ENCODE measurements at regions not wholly inside any gene's neighbourhood (a gene's known extent, or its start where the extent isn't known, plus 50 kb on each side); places are given as distances from the start of the nearest gene placed in this dataset.

DNA sequence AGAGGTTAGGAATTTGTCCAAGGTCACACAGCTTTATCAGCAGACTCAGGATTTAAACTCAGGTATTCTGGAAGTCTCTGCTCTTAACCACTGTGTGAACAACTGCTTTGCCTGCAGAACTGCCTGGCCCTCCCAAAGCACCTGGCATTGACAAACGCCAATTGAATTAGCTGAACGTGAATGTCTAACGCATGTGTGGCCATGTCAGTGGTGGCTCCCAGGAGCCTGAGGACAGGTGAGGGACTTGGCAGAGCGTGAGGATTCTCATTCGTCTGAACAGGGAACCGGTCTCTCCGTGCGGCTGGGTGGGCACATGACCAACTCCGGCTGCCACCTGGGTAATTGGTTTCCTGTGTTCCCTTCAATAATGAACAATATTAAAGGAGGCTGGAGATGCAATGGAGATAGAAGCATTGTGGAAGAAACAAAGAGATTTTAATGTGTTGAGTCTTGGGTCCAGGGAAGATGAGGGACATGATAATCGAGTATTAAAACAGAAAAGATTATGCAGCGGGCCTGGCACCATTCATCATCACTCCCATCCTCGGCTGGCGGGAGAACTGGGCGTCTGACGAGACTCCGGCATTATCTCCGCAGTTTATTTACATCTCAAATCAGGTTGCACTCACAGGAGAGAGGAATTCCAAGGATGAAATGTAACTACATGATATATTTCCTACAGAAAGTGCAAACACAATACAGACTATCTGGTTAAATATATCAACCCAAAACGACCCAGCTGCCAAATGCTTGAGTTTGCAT lies 113.5 kb downstream of the NPIPB5 start:
- H3K36me3 ChIP-seq (ENCODE audit: control insufficient read depth, insufficient read depth, low read length): no peaks in the 10 kb centered on the region
- H3K4me3 ChIP-seq (ENCODE audit: low read depth, low read length): no peak overlapping the region
- TF ChIP-seq, protein P1, sequence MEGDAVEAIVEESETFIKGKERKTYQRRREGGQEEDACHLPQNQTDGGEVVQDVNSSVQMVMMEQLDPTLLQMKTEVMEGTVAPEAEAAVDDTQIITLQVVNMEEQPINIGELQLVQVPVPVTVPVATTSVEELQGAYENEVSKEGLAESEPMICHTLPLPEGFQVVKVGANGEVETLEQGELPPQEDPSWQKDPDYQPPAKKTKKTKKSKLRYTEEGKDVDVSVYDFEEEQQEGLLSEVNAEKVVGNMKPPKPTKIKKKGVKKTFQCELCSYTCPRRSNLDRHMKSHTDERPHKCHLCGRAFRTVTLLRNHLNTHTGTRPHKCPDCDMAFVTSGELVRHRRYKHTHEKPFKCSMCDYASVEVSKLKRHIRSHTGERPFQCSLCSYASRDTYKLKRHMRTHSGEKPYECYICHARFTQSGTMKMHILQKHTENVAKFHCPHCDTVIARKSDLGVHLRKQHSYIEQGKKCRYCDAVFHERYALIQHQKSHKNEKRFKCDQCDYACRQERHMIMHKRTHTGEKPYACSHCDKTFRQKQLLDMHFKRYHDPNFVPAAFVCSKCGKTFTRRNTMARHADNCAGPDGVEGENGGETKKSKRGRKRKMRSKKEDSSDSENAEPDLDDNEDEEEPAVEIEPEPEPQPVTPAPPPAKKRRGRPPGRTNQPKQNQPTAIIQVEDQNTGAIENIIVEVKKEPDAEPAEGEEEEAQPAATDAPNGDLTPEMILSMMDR (IDR thresholded peaks at IDR 0.05; ENCODE audit: insufficient read depth, low read length, poor library complexity, severe bottlenecking): no peak
- no peaks in the 10 kb centered on the region for H3K27me3 ChIP-seq (ENCODE audit: control insufficient read depth, insufficient read depth, low read length)
- DNase-seq (ENCODE audit: low read depth): no peak

DNA sequence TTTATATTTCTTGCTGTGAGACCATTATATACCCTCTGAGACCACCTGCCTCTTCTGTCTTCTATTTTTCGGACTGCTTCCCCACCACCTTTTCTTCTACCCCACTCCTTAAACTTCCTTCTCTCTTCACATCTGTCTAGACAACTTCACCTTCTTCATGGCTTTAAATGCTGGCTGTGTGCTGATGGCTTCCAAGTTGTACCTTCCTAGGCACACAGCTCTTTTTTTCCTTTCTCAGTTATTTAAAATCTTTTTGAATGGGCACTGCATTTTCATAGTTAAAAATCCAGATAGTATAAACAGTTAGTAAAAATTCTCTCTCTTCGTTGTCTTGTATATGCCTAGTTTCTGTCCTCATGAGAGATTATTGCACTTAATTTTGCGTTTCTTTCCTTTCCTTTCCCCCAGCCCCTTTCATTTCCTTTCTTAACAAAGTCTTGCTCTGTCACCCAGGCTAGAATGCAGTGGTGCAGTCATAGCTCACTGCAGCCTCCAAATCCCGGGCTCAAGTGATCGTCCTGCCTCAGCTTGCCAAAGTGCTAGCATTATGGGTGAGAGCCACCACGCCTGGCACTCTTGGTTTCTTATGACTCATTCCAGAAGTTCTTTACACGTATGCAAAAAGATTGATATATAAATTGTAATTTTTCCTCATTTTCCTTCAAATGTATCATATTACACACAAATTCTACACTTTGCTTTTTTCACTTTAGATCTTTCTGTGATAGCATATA lies 114.3 kb downstream of the NPIPB5 start:
- TF ChIP-seq, protein P1 (IDR thresholded peaks at IDR 0.05; ENCODE audit: insufficient read depth, low read length, poor library complexity, severe bottlenecking): no peak
- DNase-seq (ENCODE audit: low read depth): no peak
- Histone ChIP-seq H3K4me3 (ENCODE audit: low read depth, low read length) (no peak overlapping the region), H3K36me3 (ENCODE audit: control insufficient read depth, insufficient read depth, low read length) (no peaks in the 10 kb centered on the region), H3K27me3 (ENCODE audit: control insufficient read depth, insufficient read depth, low read length) (no peaks in the 10 kb centered on the region)

DNA sequence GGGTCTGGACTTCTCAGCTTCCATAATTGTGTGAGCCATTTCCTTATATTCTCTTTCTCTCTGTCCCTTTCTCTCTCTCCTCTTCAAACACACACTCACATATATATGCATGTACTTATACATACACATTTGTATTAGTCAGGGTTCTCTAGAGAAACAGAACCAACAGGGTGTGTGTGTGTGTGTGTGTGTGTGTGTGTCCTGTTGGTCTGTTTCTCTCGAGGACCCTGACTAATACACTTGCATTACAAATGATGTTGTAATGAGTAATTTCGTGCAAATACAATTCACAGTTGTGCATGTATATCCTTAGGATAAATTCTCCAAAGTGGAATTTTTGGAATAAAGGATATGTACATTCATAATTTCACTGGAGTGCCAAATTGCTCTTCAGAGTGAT lies 115.3 kb downstream of the NPIPB5 start:
- DNase-seq (ENCODE audit: low read depth): no peak
- no peak overlapping the region for H3K4me3 ChIP-seq (ENCODE audit: low read depth, low read length)
- no peaks in the 10 kb centered on the region for H3K27me3 ChIP-seq (ENCODE audit: control insufficient read depth, insufficient read depth, low read length)
- TF ChIP-seq, protein P1 (IDR thresholded peaks at IDR 0.05; ENCODE audit: insufficient read depth, low read length, poor library complexity, severe bottlenecking): no peak
- no peaks in the 10 kb centered on the region for H3K36me3 ChIP-seq (ENCODE audit: control insufficient read depth, insufficient read depth, low read length)

DNA sequence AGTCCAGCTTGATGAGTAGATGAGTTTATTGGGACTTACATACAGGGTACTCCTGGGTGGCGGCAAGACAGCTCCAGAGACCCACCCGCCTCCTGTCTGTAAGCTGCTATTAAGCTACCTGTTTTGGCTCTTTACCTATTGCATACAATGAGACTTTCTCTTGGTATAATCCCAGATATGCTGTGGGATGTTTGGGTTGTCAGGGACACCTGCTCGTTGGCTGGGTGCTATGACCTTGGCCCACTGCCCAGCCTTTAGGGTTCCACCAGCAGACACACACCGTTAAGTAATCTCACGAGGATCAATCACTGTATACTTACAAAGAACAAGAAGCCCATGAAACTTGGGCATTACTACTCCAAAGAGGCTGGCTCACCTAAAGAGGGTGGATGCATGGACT lies 116.4 kb downstream of the NPIPB5 start:
- no peak overlapping the region for H3K4me3 ChIP-seq (ENCODE audit: low read depth, low read length)
- H3K36me3 ChIP-seq (ENCODE audit: control insufficient read depth, insufficient read depth, low read length): no peaks in the 10 kb centered on the region
- H3K27me3 ChIP-seq (ENCODE audit: control insufficient read depth, insufficient read depth, low read length): no peaks in the 10 kb centered on the region
- TF ChIP-seq, protein P1 (IDR thresholded peaks at IDR 0.05; ENCODE audit: insufficient read depth, low read length, poor library complexity, severe bottlenecking): no peak
- DNase-seq (ENCODE audit: low read depth): no peak

DNA sequence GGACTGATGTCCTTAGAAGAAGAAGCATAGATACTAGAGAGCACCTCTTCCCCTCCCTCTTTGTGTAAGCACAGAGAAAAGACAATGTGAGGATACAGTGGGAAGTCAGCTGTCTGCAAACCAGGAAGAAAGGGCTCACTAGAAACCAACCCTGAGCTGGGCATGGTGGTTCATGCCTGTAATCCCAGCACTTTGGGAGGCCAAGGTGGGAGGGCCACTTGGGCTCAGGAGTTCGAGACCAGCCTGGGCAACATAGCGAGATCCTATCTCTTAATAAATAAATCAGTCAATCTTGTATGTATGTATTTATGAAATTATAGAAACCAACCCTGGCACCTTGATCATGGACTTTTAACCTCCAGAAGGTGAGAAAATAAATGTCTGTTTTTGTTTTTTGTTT lies 118.3 kb downstream of the NPIPB5 start:
- no peaks in the 10 kb centered on the region for H3K27me3 ChIP-seq (ENCODE audit: control insufficient read depth, insufficient read depth, low read length)
- no peaks in the 10 kb centered on the region for H3K36me3 ChIP-seq (ENCODE audit: control insufficient read depth, insufficient read depth, low read length)
- TF ChIP-seq, protein P1 (IDR thresholded peaks at IDR 0.05; ENCODE audit: insufficient read depth, low read length, poor library complexity, severe bottlenecking): no peak
- H3K4me3 ChIP-seq (ENCODE audit: low read depth, low read length): no peak overlapping the region
- DNase-seq (ENCODE audit: low read depth): no peak
